ENCODE measurements at regions not wholly inside any gene's neighbourhood (a gene's known extent, or its start where the extent isn't known, plus 50 kb on each side); places are given as distances from the start of the nearest gene placed in this dataset.

- no peak for TF ChIP-seq KIAA2018 (CRISPR knock-in tag; IDR thresholded peaks at IDR 0.05; ENCODE audit: borderline replicate concordance)
- TF ChIP-seq ZNF737 (CRISPR knock-in tag; IDR thresholded peaks at IDR 0.05; ENCODE audit: borderline replicate concordance) = no peak
- TF ChIP-seq POLR2G (IDR thresholded peaks at IDR 0.05; ENCODE audit: low read depth, low read length) = no peak
- TF ChIP-seq ZNF552 (CRISPR knock-in tag; IDR thresholded peaks at IDR 0.05; ENCODE audit: borderline replicate concordance) = no peak
- TF ChIP-seq ZNF629 (CRISPR knock-in tag; conservative IDR thresholded peaks at IDR 0.05) = no peak
- TF ChIP-seq TBL1XR1 (IDR thresholded peaks at IDR 0.05; ENCODE audit: borderline replicate concordance, low read length, partially characterized antibody) = no peak
- TF ChIP-seq DR1 (CRISPR knock-in tag; IDR thresholded peaks at IDR 0.05) = no peak
- no peak for TF ChIP-seq POLR2AphosphoS2 (IDR thresholded peaks at IDR 0.05; ENCODE audit: low read depth, low read length)
- TF ChIP-seq ELF4 (CRISPR knock-in tag; IDR thresholded peaks at IDR 0.05; ENCODE audit: borderline replicate concordance) = no peak
- no peak for TF ChIP-seq TOPORS (CRISPR knock-in tag; IDR thresholded peaks at IDR 0.05)
- TF ChIP-seq ZFP36 (IDR thresholded peaks at IDR 0.05; ENCODE audit: borderline replicate concordance, low read depth, low read length, partially characterized antibody) = no peak
Measured at GRCh38 chr5:33205079-33205478, 235.7 kb upstream of the TARS1 start (continued).
